Activated CD8-positive, alpha-beta T cell treated with anti-CD3 and anti-CD28 coated beads, Interleukin-2, amount 10 ng/mL, durations not matched to agents 7 days and 5 days (primary cell): ENCODE measurements at regions not wholly inside any gene's neighbourhood (a gene's known extent, or its start where the extent isn't known, plus 50 kb on each side); places are given as distances from the start of the nearest gene placed in this dataset.
"Not testable (repeated sequence)": the region's sequence is repeated elsewhere in the genome, so short reads cannot be mapped to it uniquely, and the experiment has no call there.

Experiments used
- ATAC-seq: fragments of 150-1000 bp; cut with Tn5 transposase; one replicate; pipeline ENCODE4 v1.10.0; 2021; ENCODE audit warnings: moderate library complexity
- CTCF ChIA-PET: fragments of 350-600 bp; sonication (Branson Sonifier 250); formaldehyde crosslinking; loops from one replicate; lab custom pipeline; 2021; ENCODE audit warnings: antibody characterized with exemption; lab: Charles Lee
- POLR2A ChIA-PET: fragments of 350-600 bp; sonication (Branson Sonifier 250); formaldehyde crosslinking; loops from one replicate; lab custom pipeline; 2021; ENCODE audit warnings: antibody characterized with exemption; lab: Charles Lee
- DNase-seq: peaks from one replicate; pipeline ENCODE4 v3.0.0-alpha.2; 2020
- H3K27ac Mint-ChIP-seq: one replicate; pipeline ENCODE4 v1.8.0; 2021; ENCODE audit warnings: mild to moderate bottlenecking, mixed read lengths
- H3K27me3 Mint-ChIP-seq: one replicate; pipeline ENCODE4 v1.8.0; 2021; ENCODE audit warnings: low read depth, mixed read lengths
- H3K36me3 Mint-ChIP-seq: one replicate; pipeline ENCODE4 v1.8.0; 2021; ENCODE audit warnings: low read depth, mixed read lengths
- H3K4me1 Mint-ChIP-seq: one replicate; pipeline ENCODE4 v1.8.0; 2021; ENCODE audit warnings: low read depth, mixed read lengths
- H3K4me3 Mint-ChIP-seq: one replicate; pipeline ENCODE4 v1.8.0; 2021; ENCODE audit warnings: mild to moderate bottlenecking, mixed read lengths
- H3K9me3 Mint-ChIP-seq: one replicate; pipeline ENCODE4 v1.8.0; 2022; ENCODE audit warnings: mixed read lengths; ENCODE audit not compliant: insufficient read depth

- peak overlapping the region; percentile 80 for H3K27ac Mint-ChIP-seq
Measured at GRCh38 chr2:113551637-113552318, 53.3 kb downstream of the FOXD4L1 start.

GRCh38 chr2:113559820-113560219 lies 61.4 kb downstream of the FOXD4L1 start:
- ATAC-seq, H3K4me3 Mint-ChIP-seq, DNase-seq, CTCF ChIA-PET, H3K27ac Mint-ChIP-seq, H3K4me1 Mint-ChIP-seq, H3K36me3 Mint-ChIP-seq, H3K9me3 Mint-ChIP-seq, POLR2A ChIA-PET: not testable (repeated sequence)
- H3K27me3 Mint-ChIP-seq: peaks cover 12% of the 10 kb centered on the region

More at GRCh38 chr2:113551637-113552318, 53.3 kb downstream of the FOXD4L1 start:
- CTCF ChIA-PET, H3K27me3 Mint-ChIP-seq, H3K36me3 Mint-ChIP-seq, H3K9me3 Mint-ChIP-seq, H3K4me1 Mint-ChIP-seq, POLR2A ChIA-PET: not testable (repeated sequence)
- peak overlapping the region; percentile 64 for H3K4me3 Mint-ChIP-seq
- peak; percentile 93 for ATAC-seq
- DNase-seq: peak; percentile 68

- H3K9me3 Mint-ChIP-seq, POLR2A ChIA-PET, H3K4me3 Mint-ChIP-seq, CTCF ChIA-PET, H3K27ac Mint-ChIP-seq, DNase-seq, ATAC-seq, H3K36me3 Mint-ChIP-seq, H3K4me1 Mint-ChIP-seq: not testable (repeated sequence)
- H3K27me3 Mint-ChIP-seq: peaks cover 11% of the 10 kb centered on the region
Measured at GRCh38 chr2:113562662-113563061, 64.2 kb downstream of the FOXD4L1 start.

- not testable (repeated sequence) for H3K27me3 Mint-ChIP-seq
Measured at GRCh38 chr2:113566674-113567480, 60.2 kb upstream of the RABL2A start.

GRCh38 chr2:113567481-113567849 lies 59.6 kb upstream of the RABL2A start:
- ATAC-seq, H3K27me3 Mint-ChIP-seq, H3K9me3 Mint-ChIP-seq, H3K4me3 Mint-ChIP-seq, H3K4me1 Mint-ChIP-seq, POLR2A ChIA-PET, DNase-seq, CTCF ChIA-PET, H3K36me3 Mint-ChIP-seq, H3K27ac Mint-ChIP-seq: not testable (repeated sequence)

More at GRCh38 chr2:113566674-113567480, 60.2 kb upstream of the RABL2A start:
- H3K36me3 Mint-ChIP-seq, H3K9me3 Mint-ChIP-seq, ATAC-seq, H3K27ac Mint-ChIP-seq, CTCF ChIA-PET, DNase-seq, H3K4me1 Mint-ChIP-seq, POLR2A ChIA-PET, H3K4me3 Mint-ChIP-seq: not testable (repeated sequence)

GRCh38 chr2:113568231-113568630 lies 58.8 kb upstream of the RABL2A start:
- H3K27me3 Mint-ChIP-seq, ATAC-seq, H3K4me3 Mint-ChIP-seq, DNase-seq, H3K36me3 Mint-ChIP-seq, POLR2A ChIA-PET, H3K4me1 Mint-ChIP-seq, CTCF ChIA-PET, H3K27ac Mint-ChIP-seq, H3K9me3 Mint-ChIP-seq: not testable (repeated sequence)

GRCh38 chr2:113570082-113570481 lies 57.0 kb upstream of the RABL2A start:
- POLR2A ChIA-PET, H3K9me3 Mint-ChIP-seq, H3K4me3 Mint-ChIP-seq, H3K36me3 Mint-ChIP-seq, H3K27me3 Mint-ChIP-seq, H3K27ac Mint-ChIP-seq, H3K4me1 Mint-ChIP-seq, CTCF ChIA-PET, ATAC-seq, DNase-seq: not testable (repeated sequence)

- H3K27ac Mint-ChIP-seq, DNase-seq, CTCF ChIA-PET, H3K36me3 Mint-ChIP-seq, H3K9me3 Mint-ChIP-seq, H3K27me3 Mint-ChIP-seq, H3K4me3 Mint-ChIP-seq, H3K4me1 Mint-ChIP-seq, ATAC-seq, POLR2A ChIA-PET: not testable (repeated sequence)
Measured at GRCh38 chr2:113570509-113571009, 56.5 kb upstream of the RABL2A start.

- CTCF ChIA-PET, DNase-seq, POLR2A ChIA-PET, H3K36me3 Mint-ChIP-seq, H3K27me3 Mint-ChIP-seq, H3K9me3 Mint-ChIP-seq, H3K4me1 Mint-ChIP-seq, H3K27ac Mint-ChIP-seq, ATAC-seq, H3K4me3 Mint-ChIP-seq: not testable (repeated sequence)
Measured at GRCh38 chr2:113571482-113572068, 55.5 kb upstream of the RABL2A start.

- H3K4me1 Mint-ChIP-seq, H3K36me3 Mint-ChIP-seq, POLR2A ChIA-PET, H3K9me3 Mint-ChIP-seq, CTCF ChIA-PET, H3K27me3 Mint-ChIP-seq, DNase-seq, ATAC-seq, H3K27ac Mint-ChIP-seq, H3K4me3 Mint-ChIP-seq: not testable (repeated sequence)
Measured at GRCh38 chr2:113575721-113576120, 51.3 kb upstream of the RABL2A start.

GRCh38 chr2:113576353-113576752 lies 50.7 kb upstream of the RABL2A start:
- CTCF ChIA-PET, H3K4me3 Mint-ChIP-seq, H3K9me3 Mint-ChIP-seq, H3K36me3 Mint-ChIP-seq, H3K4me1 Mint-ChIP-seq, DNase-seq, POLR2A ChIA-PET, H3K27ac Mint-ChIP-seq, H3K27me3 Mint-ChIP-seq, ATAC-seq: not testable (repeated sequence)
